CD4-positive, alpha-beta T cell treated with Interleukin-4 for 1 hour (primary cell): ENCODE measurements at regions not wholly inside any gene's neighbourhood (a gene's known extent, or its start where the extent isn't known, plus 50 kb on each side); places are given as distances from the start of the nearest gene placed in this dataset.

Source experiments
- DNase-seq, 2 donors: peaks; one replicate each; pipeline ENCODE4 v3.0.0-alpha.2; 2020 to 2022

GRCh38 chr17:77308861-77309726 lies 168.3 kb downstream of the SEC14L1 start:
- DNase-seq, result peak in 1 of 2 donors; percentile 31

GRCh38 chr17:77310336-77310735 lies 169.6 kb downstream of the SEC14L1 start:
- DNase-seq, result no peak

- DNase-seq, result no peak
Observed at GRCh38 chr17:77311371-77311981, 170.7 kb downstream of the SEC14L1 start.

GRCh38 chr17:77312061-77312701 lies 171.4 kb downstream of the SEC14L1 start:
- DNase-seq, result no peak

- DNase-seq, result no peak
Observed at GRCh38 chr17:77312786-77313599, 172.2 kb downstream of the SEC14L1 start.

GRCh38 chr17:77313831-77314230 lies 173.1 kb downstream of the SEC14L1 start:
- no peak for DNase-seq

GRCh38 chr17:77314601-77315000 lies 173.8 kb downstream of the SEC14L1 start:
- DNase-seq, result no peak

GRCh38 chr17:77315010-77315409 lies 174.2 kb downstream of the SEC14L1 start:
- DNase-seq, result no peak

GRCh38 chr17:77315551-77316190 lies 174.9 kb downstream of the SEC14L1 start:
- DNase-seq, result no peak

- no peak for DNase-seq
Observed at GRCh38 chr17:77316191-77316641, 175.4 kb downstream of the SEC14L1 start.

GRCh38 chr17:77316651-77317050 lies 175.9 kb downstream of the SEC14L1 start:
- no peak for DNase-seq

GRCh38 chr17:77317091-77317750 lies 176.5 kb downstream of the SEC14L1 start:
- DNase-seq, result no peak

- no peak for DNase-seq
Observed at GRCh38 chr17:77318021-77318420, 177.3 kb downstream of the SEC14L1 start.

GRCh38 chr17:77318491-77319210 lies 177.9 kb downstream of the SEC14L1 start:
- DNase-seq, result no peak

- DNase-seq, result peak; percentile 58 to 75
Observed at GRCh38 chr17:77319211-77320043, 178.7 kb downstream of the SEC14L1 start.

- no peak for DNase-seq
Observed at GRCh38 chr17:77320044-77320440, 179.3 kb downstream of the SEC14L1 start.

GRCh38 chr17:77320485-77321256 lies 179.9 kb downstream of the SEC14L1 start:
- peak in 1 of 2 donors; percentile 45 for DNase-seq

GRCh38 chr17:77321649-77322513 lies 181.1 kb downstream of the SEC14L1 start:
- no peak for DNase-seq
